ENCODE measurements at regions not wholly inside any gene's neighbourhood (a gene's known extent, or its start where the extent isn't known, plus 50 kb on each side); places are given as distances from the start of the nearest gene placed in this dataset.

DNA sequence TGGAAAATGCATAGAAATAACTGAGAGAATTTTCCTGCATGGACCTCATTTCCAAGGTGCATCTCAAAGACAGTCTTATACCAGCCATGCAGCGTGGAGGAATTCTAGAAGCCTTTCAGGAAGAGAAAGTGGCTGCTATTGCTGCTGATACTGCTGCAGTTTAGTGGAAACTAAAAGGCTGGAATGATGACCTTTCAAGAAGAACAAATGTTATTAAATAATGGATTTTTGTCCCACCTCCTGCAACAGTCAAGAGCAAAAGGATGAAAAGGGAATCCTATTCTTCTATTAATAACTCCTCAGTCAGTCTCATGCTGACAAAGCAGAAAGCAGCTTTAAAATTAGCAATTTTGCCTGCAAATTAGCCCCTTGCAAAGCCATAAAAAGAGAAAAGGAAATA is 68.2 kb upstream of the C1orf87 start:
- TF ChIP-seq, protein P1, sequence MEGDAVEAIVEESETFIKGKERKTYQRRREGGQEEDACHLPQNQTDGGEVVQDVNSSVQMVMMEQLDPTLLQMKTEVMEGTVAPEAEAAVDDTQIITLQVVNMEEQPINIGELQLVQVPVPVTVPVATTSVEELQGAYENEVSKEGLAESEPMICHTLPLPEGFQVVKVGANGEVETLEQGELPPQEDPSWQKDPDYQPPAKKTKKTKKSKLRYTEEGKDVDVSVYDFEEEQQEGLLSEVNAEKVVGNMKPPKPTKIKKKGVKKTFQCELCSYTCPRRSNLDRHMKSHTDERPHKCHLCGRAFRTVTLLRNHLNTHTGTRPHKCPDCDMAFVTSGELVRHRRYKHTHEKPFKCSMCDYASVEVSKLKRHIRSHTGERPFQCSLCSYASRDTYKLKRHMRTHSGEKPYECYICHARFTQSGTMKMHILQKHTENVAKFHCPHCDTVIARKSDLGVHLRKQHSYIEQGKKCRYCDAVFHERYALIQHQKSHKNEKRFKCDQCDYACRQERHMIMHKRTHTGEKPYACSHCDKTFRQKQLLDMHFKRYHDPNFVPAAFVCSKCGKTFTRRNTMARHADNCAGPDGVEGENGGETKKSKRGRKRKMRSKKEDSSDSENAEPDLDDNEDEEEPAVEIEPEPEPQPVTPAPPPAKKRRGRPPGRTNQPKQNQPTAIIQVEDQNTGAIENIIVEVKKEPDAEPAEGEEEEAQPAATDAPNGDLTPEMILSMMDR (IDR thresholded peaks at IDR 0.05; ENCODE audit: low read depth, low read length, poor library complexity, severe bottlenecking), result no peak
- TF ChIP-seq EZH2phosphoT487 (IDR thresholded peaks at IDR 0.05; ENCODE audit: borderline replicate concordance, low read length), result no peak
- Histone ChIP-seq H3K79me2 (ENCODE audit: control insufficient read depth, low read length) (no peaks in the 10 kb centered on the region), H3K27me3 (ENCODE audit: control insufficient read depth, low read length) (no peaks in the 10 kb centered on the region), H3K36me3 (ENCODE audit: control insufficient read depth, low read length) (no peaks in the 10 kb centered on the region), H3K9me3 (ENCODE audit: control insufficient read depth, insufficient read depth, low read length) (no peaks in the 10 kb centered on the region), H3K4me3 (ENCODE audit: low read length) (no peak overlapping the region), H3K27ac (ENCODE audit: low read depth, low read length) (no peak overlapping the region), H3F3A (ENCODE audit: control insufficient read depth, insufficient read depth) (no peaks in the 10 kb centered on the region), H3K9me2 (replicated peaks; ENCODE audit: control insufficient read depth, low read length) (no peaks in the 10 kb centered on the region), H4K20me1 (ENCODE audit: control insufficient read depth, insufficient read depth, low read depth, low read length) (no peaks in the 10 kb centered on the region), H3K4me1 (ENCODE audit: control insufficient read depth, low read length) (no peaks in the 10 kb centered on the region), H3K4me2 (ENCODE audit: low read length) (no peak overlapping the region)

DNA sequence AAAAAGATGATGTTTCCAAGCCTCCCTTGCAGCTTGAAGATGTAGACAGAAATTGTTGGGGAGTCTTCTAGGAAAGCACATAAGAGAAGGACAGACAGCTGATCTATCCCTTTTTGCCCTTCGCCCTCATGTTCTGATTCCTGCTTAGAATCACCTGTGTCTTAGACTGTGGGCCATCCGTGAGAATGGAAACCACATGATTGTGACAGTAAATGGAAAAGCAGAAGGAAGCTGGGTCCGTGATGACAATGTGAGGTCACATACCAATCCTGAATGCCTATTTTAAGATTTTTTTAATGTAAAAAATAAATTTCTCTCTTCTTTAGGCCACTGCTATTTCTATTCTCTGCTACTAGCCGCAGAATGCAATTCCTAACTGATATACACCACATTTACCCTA is 67.7 kb upstream of the C1orf87 start:
- H3F3A ChIP-seq (ENCODE audit: control insufficient read depth, insufficient read depth), result no peaks in the 10 kb centered on the region
- H3K79me2 ChIP-seq (ENCODE audit: control insufficient read depth, low read length), result no peaks in the 10 kb centered on the region
- TF ChIP-seq, protein P1 (IDR thresholded peaks at IDR 0.05; ENCODE audit: low read depth, low read length, poor library complexity, severe bottlenecking), result no peak
- TF ChIP-seq EZH2phosphoT487 (IDR thresholded peaks at IDR 0.05; ENCODE audit: borderline replicate concordance, low read length), result no peak
- no peaks in the 10 kb centered on the region for H3K9me3 ChIP-seq (ENCODE audit: control insufficient read depth, insufficient read depth, low read length)
- no peak overlapping the region for H3K4me2 ChIP-seq (ENCODE audit: low read length)
- no peak overlapping the region for H3K4me3 ChIP-seq (ENCODE audit: low read length)
- no peaks in the 10 kb centered on the region for H3K9me2 ChIP-seq (replicated peaks; ENCODE audit: control insufficient read depth, low read length)
- H3K27me3 ChIP-seq (ENCODE audit: control insufficient read depth, low read length), result no peaks in the 10 kb centered on the region
- H4K20me1 ChIP-seq (ENCODE audit: control insufficient read depth, insufficient read depth, low read depth, low read length), result no peaks in the 10 kb centered on the region
- no peaks in the 10 kb centered on the region for H3K36me3 ChIP-seq (ENCODE audit: control insufficient read depth, low read length)
- H3K27ac ChIP-seq (ENCODE audit: low read depth, low read length), result no peak overlapping the region
- no peaks in the 10 kb centered on the region for H3K4me1 ChIP-seq (ENCODE audit: control insufficient read depth, low read length)

DNA sequence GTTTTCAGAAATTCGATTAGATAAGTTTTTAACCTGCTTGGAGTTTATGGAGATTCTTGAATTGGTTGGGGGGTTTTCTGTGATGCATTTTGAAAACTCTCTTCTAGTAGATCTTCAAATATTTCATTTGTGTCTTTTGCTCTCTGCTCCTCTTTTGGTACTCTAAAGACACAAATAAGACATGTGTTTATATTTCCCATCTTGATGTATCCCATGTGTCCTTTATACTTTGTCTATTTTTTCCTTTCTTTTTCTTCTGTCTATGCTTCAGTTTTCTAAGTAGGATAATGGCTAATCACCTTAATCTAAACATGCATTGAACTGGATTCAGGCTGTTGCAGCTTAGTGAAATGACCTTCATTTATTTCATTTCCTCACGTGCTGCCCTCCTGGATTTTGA is 63.8 kb upstream of the C1orf87 start:
- Histone ChIP-seq H3K4me3 (ENCODE audit: low read length) (no peak overlapping the region), H4K20me1 (ENCODE audit: control insufficient read depth, insufficient read depth, low read depth, low read length) (no peaks in the 10 kb centered on the region), H3K9me3 (ENCODE audit: control insufficient read depth, insufficient read depth, low read length) (no peaks in the 10 kb centered on the region), H3K36me3 (ENCODE audit: control insufficient read depth, low read length) (no peaks in the 10 kb centered on the region), H3K27ac (ENCODE audit: low read depth, low read length) (no peak overlapping the region), H3F3A (ENCODE audit: control insufficient read depth, insufficient read depth) (no peaks in the 10 kb centered on the region), H3K9me2 (replicated peaks; ENCODE audit: control insufficient read depth, low read length) (no peaks in the 10 kb centered on the region), H3K4me2 (ENCODE audit: low read length) (no peak overlapping the region), H3K79me2 (ENCODE audit: control insufficient read depth, low read length) (no peaks in the 10 kb centered on the region), H3K27me3 (ENCODE audit: control insufficient read depth, low read length) (no peaks in the 10 kb centered on the region), H3K4me1 (ENCODE audit: control insufficient read depth, low read length) (no peaks in the 10 kb centered on the region)
- TF ChIP-seq EZH2phosphoT487 (IDR thresholded peaks at IDR 0.05; ENCODE audit: borderline replicate concordance, low read length), result no peak
- TF ChIP-seq, protein P1 (IDR thresholded peaks at IDR 0.05; ENCODE audit: low read depth, low read length, poor library complexity, severe bottlenecking), result no peak

DNA sequence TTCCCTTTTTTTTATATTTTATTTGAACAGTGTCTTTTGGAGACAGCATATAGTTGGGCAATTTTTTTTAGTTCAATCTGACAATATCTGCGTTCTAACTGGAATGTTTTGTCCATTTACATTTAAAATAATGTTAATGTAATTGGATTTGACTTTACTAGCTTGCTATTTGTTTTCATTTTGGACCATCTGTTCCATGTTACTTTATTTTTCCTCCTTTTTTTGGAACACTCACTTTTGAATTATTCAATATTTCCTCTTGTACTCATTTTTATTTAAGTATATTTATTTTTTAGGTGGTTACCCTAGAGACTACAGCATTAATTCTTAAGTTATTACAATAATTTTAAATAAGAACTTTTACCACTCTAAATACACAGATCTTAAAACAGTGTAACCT is 62.8 kb upstream of the C1orf87 start:
- Histone ChIP-seq H3K79me2 (ENCODE audit: control insufficient read depth, low read length) (no peaks in the 10 kb centered on the region), H3K4me2 (ENCODE audit: low read length) (no peak overlapping the region), H3K27me3 (ENCODE audit: control insufficient read depth, low read length) (no peaks in the 10 kb centered on the region), H3K9me2 (replicated peaks; ENCODE audit: control insufficient read depth, low read length) (no peaks in the 10 kb centered on the region), H4K20me1 (ENCODE audit: control insufficient read depth, insufficient read depth, low read depth, low read length) (no peaks in the 10 kb centered on the region), H3K9me3 (ENCODE audit: control insufficient read depth, insufficient read depth, low read length) (no peaks in the 10 kb centered on the region), H3K4me1 (ENCODE audit: control insufficient read depth, low read length) (no peaks in the 10 kb centered on the region), H3F3A (ENCODE audit: control insufficient read depth, insufficient read depth) (no peaks in the 10 kb centered on the region), H3K36me3 (ENCODE audit: control insufficient read depth, low read length) (no peaks in the 10 kb centered on the region), H3K27ac (ENCODE audit: low read depth, low read length) (no peak overlapping the region), H3K4me3 (ENCODE audit: low read length) (no peak overlapping the region)
- no peak for TF ChIP-seq EZH2phosphoT487 (IDR thresholded peaks at IDR 0.05; ENCODE audit: borderline replicate concordance, low read length)
- TF ChIP-seq, protein P1 (IDR thresholded peaks at IDR 0.05; ENCODE audit: low read depth, low read length, poor library complexity, severe bottlenecking), result no peak

Data from DOHH2 (cell line).